ENCODE measurements at regions not wholly inside any gene's neighbourhood (a gene's known extent, or its start where the extent isn't known, plus 50 kb on each side); places are given as distances from the start of the nearest gene placed in this dataset.

DNA sequence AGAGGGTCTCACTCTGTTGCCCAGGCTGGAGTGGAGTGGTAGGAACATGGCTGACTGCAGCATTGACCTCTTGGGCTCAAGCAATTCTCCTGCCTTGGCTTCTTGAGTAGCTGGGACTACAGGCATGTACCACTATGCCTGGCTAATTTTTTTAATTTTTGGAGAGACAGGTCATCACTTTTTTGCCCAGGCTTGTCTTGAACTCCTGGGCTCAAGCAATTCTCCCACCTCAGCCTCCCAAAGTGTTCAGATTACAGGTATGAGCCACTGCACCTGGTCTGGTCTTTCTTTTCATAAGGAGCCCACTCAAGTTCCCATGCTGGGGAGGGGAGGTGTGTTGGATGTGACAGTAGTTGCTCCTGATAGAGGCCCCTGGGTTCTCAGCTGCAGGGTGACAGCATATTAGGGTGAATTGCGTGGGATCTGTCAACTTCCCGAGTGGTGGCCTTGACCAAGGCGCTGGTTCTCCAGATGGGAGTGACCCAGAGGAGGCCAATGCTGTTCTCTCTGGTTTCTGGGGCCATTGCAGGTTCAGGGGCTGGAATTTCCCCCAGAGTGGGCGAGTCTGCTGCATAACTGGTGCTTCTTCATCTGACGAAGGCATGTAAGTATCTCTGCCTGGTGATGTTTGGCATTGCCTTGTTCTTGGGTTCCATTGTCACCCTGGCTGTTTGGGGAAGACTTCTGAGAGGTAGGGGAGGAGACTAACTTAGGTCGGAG is 52.4 kb upstream of the ESRRB start:
- TF ChIP-seq, protein P1, sequence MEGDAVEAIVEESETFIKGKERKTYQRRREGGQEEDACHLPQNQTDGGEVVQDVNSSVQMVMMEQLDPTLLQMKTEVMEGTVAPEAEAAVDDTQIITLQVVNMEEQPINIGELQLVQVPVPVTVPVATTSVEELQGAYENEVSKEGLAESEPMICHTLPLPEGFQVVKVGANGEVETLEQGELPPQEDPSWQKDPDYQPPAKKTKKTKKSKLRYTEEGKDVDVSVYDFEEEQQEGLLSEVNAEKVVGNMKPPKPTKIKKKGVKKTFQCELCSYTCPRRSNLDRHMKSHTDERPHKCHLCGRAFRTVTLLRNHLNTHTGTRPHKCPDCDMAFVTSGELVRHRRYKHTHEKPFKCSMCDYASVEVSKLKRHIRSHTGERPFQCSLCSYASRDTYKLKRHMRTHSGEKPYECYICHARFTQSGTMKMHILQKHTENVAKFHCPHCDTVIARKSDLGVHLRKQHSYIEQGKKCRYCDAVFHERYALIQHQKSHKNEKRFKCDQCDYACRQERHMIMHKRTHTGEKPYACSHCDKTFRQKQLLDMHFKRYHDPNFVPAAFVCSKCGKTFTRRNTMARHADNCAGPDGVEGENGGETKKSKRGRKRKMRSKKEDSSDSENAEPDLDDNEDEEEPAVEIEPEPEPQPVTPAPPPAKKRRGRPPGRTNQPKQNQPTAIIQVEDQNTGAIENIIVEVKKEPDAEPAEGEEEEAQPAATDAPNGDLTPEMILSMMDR (conservative IDR thresholded peaks at IDR 0.05 in 1 of 2, IDR thresholded peaks at IDR 0.05 in 1 of 2; ENCODE audit: low read depth in 1 of 2, low read length in 2 of 2): no peak
- TF ChIP-seq EZH2 (IDR thresholded peaks at IDR 0.05; ENCODE audit: low read length, missing control alignments): no peak
